Gastroesophageal sphincter (tissue), 3 donors: ENCODE measurements at regions not wholly inside any gene's neighbourhood (a gene's known extent, or its start where the extent isn't known, plus 50 kb on each side); places are given as distances from the start of the nearest gene placed in this dataset.

ENCODE experiments used
- CTCF ChIP-seq, 4 experiments: fragments of 200-600 bp in 2 of 4; fragments of 450-650 bp in 2 of 4; sonication (generic) in 1 of 4; IDR thresholded peaks; one replicate each; pipeline ENCODE4 v1.5.1; 2017 to 2019; ENCODE audit warnings: antibody characterized with exemption in 4 of 4, mild to moderate bottlenecking in 2 of 4, moderate library complexity in 2 of 4
- EP300 ChIP-seq: sonication (generic); formaldehyde crosslinking; IDR thresholded peaks from one replicate; pipeline ENCODE4 v1.6.1; 2017; ENCODE audit warnings: antibody characterized with exemption, mild to moderate bottlenecking
- POLR2A ChIP-seq, 2 donors: fragments of 450-650 bp; IDR thresholded peaks; one replicate each; pipeline ENCODE4 v1.6.1; 2017; ENCODE audit warnings: antibody characterized with exemption in 2 of 2, mild to moderate bottlenecking in 2 of 2, moderate library complexity in 1 of 2

GRCh38 chr2:228649447-228649846 lies 468.0 kb upstream of the SPHKAP start:
- TF ChIP-seq CTCF (IDR thresholded peaks at IDR 0.05), result no peak
- no peak for TF ChIP-seq EP300
- TF ChIP-seq POLR2A (IDR thresholded peaks at IDR 0.05), result no peak
